Endothelial cell of umbilical vein (primary cell): ENCODE measurements at regions not wholly inside any gene's neighbourhood (a gene's known extent, or its start where the extent isn't known, plus 50 kb on each side); places are given as distances from the start of the nearest gene placed in this dataset.

ENCODE experiments used
- BruUV-seq: library from RNA; stranded (reverse); fragments of 400-500 nt; replicated peaks from 2 replicates; lab custom pipeline; 2021; lab: Mats Ljungman, UMichigan
- CTCF ChIA-PET: fragments of 300-600, 350-600 bp; sonication (Branson Sonifier 250); formaldehyde crosslinking; loops from one replicate; lab custom pipeline; 2021; ENCODE audit warnings: antibody characterized with exemption, inconsistent platforms; lab: Charles Lee
- POLR2A ChIA-PET: fragments of 300-600, 350-600 bp; sonication (Branson Sonifier 250); formaldehyde crosslinking; loops from one replicate; lab custom pipeline; 2021; ENCODE audit warnings: antibody characterized with exemption, inconsistent platforms; lab: Charles Lee
- DNase-seq: peaks from one replicate; pipeline ENCODE4 v3.0.0-alpha.2; 2011; ENCODE audit warnings: low read depth, low spot score
- FAIRE-seq: peaks from 2 replicates; lab custom pipeline; 2011; peaks lifted over from hg19 to GRCh38; lab: Jason Lieb, UNC
- H2AFZ ChIP-seq: 2 replicates; pipeline ENCODE4 v1.6.0; 2012; ENCODE audit warnings: low read depth, low read length, control low read depth, inconsistent platforms
- H3K27ac ChIP-seq: 2 replicates; pipeline ENCODE4 v1.5.1; 2011; ENCODE audit warnings: low read depth, mild to moderate bottlenecking, control low read depth, low read length, moderate library complexity; ENCODE audit not compliant: insufficient read depth
- H3K27me3 ChIP-seq, 2 experiments: 2 replicates each; pipeline versions ENCODE4 v1.6.0 to v1.6.1; 2011; ENCODE audit warnings: low read length in 2 of 2, mixed read lengths in 1 of 2; ENCODE audit not compliant: control insufficient read depth in 2 of 2, insufficient read depth in 2 of 2
- H3K36me3 ChIP-seq, 2 experiments: 2 replicates in 1 of 2; 3 replicates in 1 of 2; pipeline ENCODE4 v1.5.1; 2011; ENCODE audit warnings: low read length in 2 of 2, mild to moderate bottlenecking in 1 of 2, moderate library complexity in 1 of 2; ENCODE audit not compliant: control insufficient read depth in 2 of 2, insufficient read depth in 2 of 2; ENCODE audit errors: extremely low read depth in 1 of 2
- H3K4me1 ChIP-seq: 3 replicates; pipeline ENCODE4 v1.5.1; 2011; ENCODE audit warnings: mild to moderate bottlenecking, low read length; ENCODE audit not compliant: control insufficient read depth, insufficient read depth; ENCODE audit errors: extremely low read depth
- H3K4me2 ChIP-seq: 2 replicates; pipeline ENCODE4 v1.6.1; 2011; ENCODE audit warnings: low read length, control low read depth, mixed read lengths; ENCODE audit not compliant: insufficient read depth
- H3K4me3 ChIP-seq, 3 experiments: fragments of 200-600 bp in 1 of 3; sonication (generic), shearing (Covaris generic) in 1 of 3; replicated peaks in 1 of 3; 2 replicates each; pipeline ENCODE4 v1.5.1; 2011 to 2016; ENCODE audit warnings: control low read depth in 3 of 3, low read length in 3 of 3, mild to moderate bottlenecking in 2 of 3, inconsistent platforms in 1 of 3, low read depth in 1 of 3, moderate library complexity in 1 of 3; ENCODE audit not compliant: insufficient read depth in 1 of 3
- H3K79me2 ChIP-seq: 2 replicates; pipeline ENCODE4 v1.6.0; 2012; ENCODE audit warnings: low read length, inconsistent platforms; ENCODE audit not compliant: control insufficient read depth, insufficient read depth
- H3K9ac ChIP-seq: replicated peaks from 2 replicates; pipeline ENCODE3; 2011; ENCODE audit warnings: low read length, control low read depth; ENCODE audit not compliant: insufficient read depth; ENCODE audit errors: extremely low read depth
- H3K9me1 ChIP-seq: replicated peaks from 3 replicates; pipeline ENCODE4 v1.6.0; 2011; ENCODE audit warnings: mild to moderate bottlenecking, low read length; ENCODE audit not compliant: control insufficient read depth, insufficient read depth; ENCODE audit errors: extremely low read depth
- H3K9me3 ChIP-seq: replicated peaks from 2 replicates; pipeline ENCODE4 v1.5.1; 2012; ENCODE audit warnings: low read length, inconsistent platforms; ENCODE audit not compliant: control insufficient read depth, insufficient read depth
- H4K20me1 ChIP-seq: replicated peaks from 2 replicates; pipeline ENCODE3; 2011; ENCODE audit warnings: mild to moderate bottlenecking, low read length; ENCODE audit not compliant: control insufficient read depth, insufficient read depth; ENCODE audit errors: extremely low read depth
- CTCF ChIP-seq, 2 donors: IDR thresholded peaks; 1 replicate in 1 of 2; 2 replicates in 1 of 2; pipeline ENCODE4 v1.5.1; 2011; ENCODE audit warnings: low read length in 2 of 2, mild to moderate bottlenecking in 2 of 2, moderate library complexity in 2 of 2, control low read depth in 1 of 2, inconsistent platforms in 1 of 2, low read depth in 1 of 2; ENCODE audit not compliant: insufficient read depth in 1 of 2; ENCODE audit errors: extremely low read depth in 1 of 2
- EZH2 ChIP-seq: IDR thresholded peaks from 2 replicates; pipeline ENCODE4 v1.6.1; 2012; ENCODE audit warnings: borderline replicate concordance, low read depth, mild to moderate bottlenecking, moderate library complexity, low read length, inconsistent platforms; ENCODE audit not compliant: severe bottlenecking
- GATA2 ChIP-seq: IDR thresholded peaks from 2 replicates; pipeline ENCODE4 v1.7.0; 2011; ENCODE audit warnings: low read depth, mild to moderate bottlenecking, moderate library complexity, mixed read lengths, low read length; ENCODE audit not compliant: insufficient read length, insufficient read depth
- JUN ChIP-seq: IDR thresholded peaks from 2 replicates; pipeline ENCODE4 v1.6.1; 2011; ENCODE audit warnings: borderline replicate concordance, low read depth; ENCODE audit not compliant: insufficient read length, insufficient read depth
- MAX ChIP-seq: IDR thresholded peaks from 2 replicates; pipeline ENCODE4 v1.6.1; 2011; ENCODE audit not compliant: insufficient read depth, insufficient read length
- MYC ChIP-seq: IDR thresholded peaks from one replicate; pipeline ENCODE4 v1.6.1; 2011; ENCODE audit warnings: mild to moderate bottlenecking, low read depth, low read length
- POLR2A ChIP-seq: IDR thresholded peaks from 2 replicates; pipeline ENCODE4 v1.6.1; 2012; ENCODE audit warnings: low read depth, mild to moderate bottlenecking, control low read depth, low read length
- dilution Hi-C: fragments of 300-500 bp; cut with MboI; formaldehyde crosslinking; loops from one replicate; pipeline ENCODE4 v1.15.0; 2019; ENCODE audit warnings: low sequenced_read_pairs; ENCODE audit not compliant: extremely low pct_ligation_motif_present
- intact Hi-C: fragments of 100-400 bp; cut with micrococcal nuclease; formaldehyde crosslinking; loops from one replicate; pipeline ENCODE4 v1.10.0; 2022

GRCh38 chr11:38176686-38177322 is 1578.8 kb upstream of the RAG2 start:
- TF ChIP-seq CTCF (IDR thresholded peaks at IDR 0.05; ENCODE audit: extremely low read depth in 1 of 2, insufficient read depth in 1 of 2, low read depth in 1 of 2, low read length in 2 of 2) (no peak), MYC (no peak), JUN (no peak), MAX (no peak), POLR2A (no peak), EZH2 (no peak), GATA2 (no peak)
- CTCF ChIA-PET = no interaction called here
- Histone ChIP-seq H3K9me3 (no peaks in the 10 kb centered on the region), H3K79me2 (no peaks in the 10 kb centered on the region), H2AFZ (no peak overlapping the region), H3K36me3 (no peaks in the 10 kb centered on the region), H4K20me1 (no peaks in the 10 kb centered on the region), H3K4me2 (no peak overlapping the region), H3K9ac (no peak overlapping the region), H3K4me3 (no peak overlapping the region), H3K4me1 (no peaks in the 10 kb centered on the region), H3K27me3 (no peaks in the 10 kb centered on the region), H3K9me1 (no peaks in the 10 kb centered on the region), H3K27ac (no peak overlapping the region)
- FAIRE-seq (no peak), DNase-seq (no peak)
- dilution Hi-C loops = no loop called here
- no TSS peak for BruUV-seq
- intact Hi-C loops = no loop called here
- POLR2A ChIA-PET = no interaction called here
